Superior temporal gyrus (tissue), 1 donor: ENCODE measurements at regions not wholly inside any gene's neighbourhood (a gene's known extent, or its start where the extent isn't known, plus 50 kb on each side); places are given as distances from the start of the nearest gene placed in this dataset.
"Not testable (repeated sequence)": the region's sequence is repeated elsewhere in the genome, so short reads cannot be mapped to it uniquely, and the experiment has no call there.

Experiments used
- DNase-seq: peaks from one replicate; pipeline ENCODE4 v3.0.0-alpha.2; 2016; ENCODE audit errors: extremely low spot score

DNA sequence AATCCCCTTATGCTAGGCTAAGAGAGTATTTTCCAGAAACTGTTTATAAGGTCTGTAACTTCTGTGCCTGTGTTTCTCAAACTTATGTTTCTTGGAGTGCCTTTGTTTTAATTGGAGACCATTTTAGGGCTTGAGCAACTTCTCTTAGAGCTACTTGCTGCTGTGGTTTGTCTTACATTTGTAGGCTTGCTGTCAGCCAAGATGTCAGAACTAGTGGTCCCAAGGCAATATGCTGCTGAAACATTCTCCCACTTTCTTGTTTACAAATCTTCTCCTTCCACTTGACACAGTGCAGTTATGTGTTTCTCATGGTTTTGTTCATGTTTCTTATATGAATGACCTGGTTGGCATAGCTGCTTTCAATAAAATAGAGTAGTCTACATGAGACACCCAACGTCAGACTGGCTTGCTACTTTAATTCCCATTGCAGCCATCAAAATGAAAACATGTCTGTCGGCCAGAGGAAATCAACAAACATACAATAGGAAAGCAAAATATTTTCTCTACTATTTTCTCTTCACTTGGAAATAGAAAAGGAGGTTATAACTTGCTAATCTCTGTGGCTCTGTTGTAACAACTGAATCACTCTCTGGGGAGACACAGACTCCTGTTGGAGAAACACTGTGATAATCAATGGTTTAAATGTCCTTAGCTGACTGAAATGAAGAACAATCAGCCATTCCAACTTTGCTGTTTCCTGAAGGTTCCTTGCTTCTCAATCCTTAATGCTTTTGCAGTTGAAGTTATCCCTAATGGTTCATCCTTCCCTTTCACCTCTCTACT, 426.4 kb downstream of the PDGFC start:
- DNase-seq: no peak

DNA sequence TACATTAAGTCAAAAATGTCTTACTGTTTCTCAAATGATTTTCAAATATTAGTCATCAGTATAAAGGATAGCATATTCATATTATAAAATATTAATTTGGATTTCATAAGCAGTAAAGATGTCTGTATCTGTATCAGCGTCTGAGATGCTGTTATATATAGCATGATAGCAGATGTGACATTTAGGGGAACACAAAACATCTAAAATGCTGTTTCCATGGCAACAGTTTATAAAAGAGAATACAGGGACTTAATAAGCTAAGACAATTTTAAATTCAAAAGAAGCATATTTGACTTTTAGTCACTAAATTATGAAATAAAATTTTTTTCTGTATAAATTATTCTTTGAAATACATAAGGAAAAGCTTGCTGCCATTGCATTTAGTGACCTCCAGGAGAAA, 432.2 kb downstream of the PDGFC start:
- no peak for DNase-seq

DNA sequence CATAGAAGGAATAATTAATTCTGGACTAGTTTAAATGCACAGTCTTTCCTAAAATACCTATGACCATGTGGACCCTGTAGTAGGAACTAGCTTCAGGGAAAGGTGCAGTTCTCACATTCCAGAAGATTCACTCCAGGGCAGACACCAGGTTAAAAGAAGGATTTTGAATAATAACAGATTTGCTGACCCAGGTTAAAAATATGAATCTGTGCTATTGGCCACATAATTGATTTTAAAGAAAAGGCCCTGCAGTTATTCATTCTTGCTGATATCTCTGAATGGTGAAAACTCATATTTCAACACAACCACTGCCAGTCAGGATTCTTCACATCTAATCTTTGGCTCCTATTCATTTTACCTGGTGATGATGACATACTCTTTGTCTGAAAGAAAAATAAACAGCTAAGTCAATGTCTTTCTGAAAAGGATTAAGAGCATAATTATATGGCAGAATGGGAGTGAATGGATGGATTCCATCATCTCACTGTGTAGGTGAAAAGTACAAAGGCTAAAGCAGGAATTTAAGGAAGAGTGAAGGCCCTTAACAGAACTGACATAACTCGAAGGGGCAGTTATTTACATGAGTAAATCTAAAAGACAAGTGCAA, 432.8 kb downstream of the PDGFC start:
- DNase-seq: no peak

DNA sequence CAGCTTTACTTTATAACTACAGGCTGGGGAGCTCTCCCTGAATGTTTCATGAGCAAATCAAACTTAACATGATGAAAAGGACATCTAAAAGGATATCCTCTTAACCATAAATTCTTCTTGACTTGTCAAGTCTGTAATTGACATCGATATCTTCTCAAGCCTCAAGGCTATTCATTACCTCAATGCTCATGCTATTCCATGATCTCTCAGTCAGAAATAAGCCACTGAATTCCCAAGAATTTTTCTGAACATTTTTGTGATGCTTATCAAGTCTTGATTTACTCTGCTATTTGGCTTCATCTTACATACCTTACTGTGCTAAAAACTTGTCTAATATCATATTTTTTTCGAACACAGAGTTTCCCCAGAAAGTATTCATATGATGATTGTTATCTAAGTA, 433.4 kb downstream of the PDGFC start:
- DNase-seq: no peak

DNA sequence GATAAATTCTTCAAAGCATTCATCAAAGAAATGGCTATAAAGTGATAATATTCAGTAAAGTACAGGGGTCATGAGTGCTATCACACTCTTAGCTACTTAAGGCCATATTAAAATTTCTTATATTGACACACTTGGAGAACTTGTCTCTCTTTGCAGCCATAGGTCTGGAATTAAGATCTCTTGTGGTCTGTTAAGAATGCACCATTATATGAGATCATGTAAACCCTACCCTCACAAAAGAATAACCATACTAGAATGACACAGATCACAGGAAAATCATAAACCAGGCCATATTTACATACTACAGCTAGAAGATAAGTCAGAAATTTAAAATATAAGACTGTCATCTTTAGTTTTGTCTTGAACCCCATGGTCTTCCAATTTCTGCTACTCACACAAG, 434.3 kb downstream of the PDGFC start:
- no peak for DNase-seq

DNA sequence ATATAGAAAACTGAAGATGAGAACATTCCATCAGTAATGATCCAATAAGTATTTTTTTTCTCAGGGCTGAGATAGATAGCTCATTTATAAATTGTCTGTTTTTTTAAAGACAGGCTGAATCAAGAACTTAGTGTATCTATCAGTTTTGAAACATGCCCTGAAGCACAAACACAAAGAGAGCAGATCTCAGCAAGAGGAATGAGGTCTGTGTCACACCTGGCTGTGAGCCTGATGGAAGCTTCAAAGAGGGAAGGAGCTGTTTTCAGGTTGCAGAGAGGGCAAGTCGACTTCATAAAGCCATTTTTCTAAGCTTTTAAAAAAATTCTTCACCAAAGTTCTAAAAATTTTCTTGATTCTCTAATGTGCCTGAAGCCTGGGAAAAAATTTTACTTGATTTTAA, 434.9 kb downstream of the PDGFC start:
- no peak for DNase-seq

DNA sequence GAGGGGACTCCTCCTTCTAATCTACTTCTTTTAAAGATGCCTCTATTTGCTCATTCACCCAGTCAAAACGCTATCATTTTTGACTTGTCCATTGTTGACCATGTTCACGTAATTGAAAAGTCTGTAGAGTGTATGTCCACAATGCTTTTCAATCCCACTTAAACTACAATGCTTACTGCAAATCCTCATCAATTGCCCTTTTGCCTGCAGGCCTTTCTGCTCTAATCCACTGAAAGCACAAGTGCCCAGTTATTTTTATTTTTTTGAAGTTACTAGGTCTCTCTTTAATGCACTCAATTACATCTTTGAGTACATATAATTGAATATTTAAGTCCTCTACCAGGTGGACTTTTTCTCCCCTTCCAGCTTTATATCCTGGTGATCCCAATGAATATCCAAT, 437.4 kb downstream of the PDGFC start:
- no peak for DNase-seq

DNA sequence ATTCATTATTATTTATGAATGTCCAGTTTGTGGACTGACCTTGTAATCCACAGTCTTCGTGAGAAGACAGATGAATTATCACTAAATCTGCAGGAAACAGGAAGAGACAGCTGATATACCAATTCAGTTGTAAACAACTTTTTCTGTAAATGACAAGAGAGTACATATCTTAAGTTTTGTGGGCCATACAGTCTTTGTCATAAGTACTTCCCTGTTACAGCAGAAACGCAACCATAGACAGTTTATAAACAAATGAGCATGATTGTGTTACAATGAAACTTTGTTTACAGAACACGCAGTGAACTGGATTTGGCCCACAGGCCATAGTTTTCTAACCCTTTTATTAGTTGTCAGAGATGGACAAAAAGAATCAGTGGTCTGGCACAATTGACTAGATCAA, 443.4 kb downstream of the PDGFC start:
- DNase-seq: no peak

DNA sequence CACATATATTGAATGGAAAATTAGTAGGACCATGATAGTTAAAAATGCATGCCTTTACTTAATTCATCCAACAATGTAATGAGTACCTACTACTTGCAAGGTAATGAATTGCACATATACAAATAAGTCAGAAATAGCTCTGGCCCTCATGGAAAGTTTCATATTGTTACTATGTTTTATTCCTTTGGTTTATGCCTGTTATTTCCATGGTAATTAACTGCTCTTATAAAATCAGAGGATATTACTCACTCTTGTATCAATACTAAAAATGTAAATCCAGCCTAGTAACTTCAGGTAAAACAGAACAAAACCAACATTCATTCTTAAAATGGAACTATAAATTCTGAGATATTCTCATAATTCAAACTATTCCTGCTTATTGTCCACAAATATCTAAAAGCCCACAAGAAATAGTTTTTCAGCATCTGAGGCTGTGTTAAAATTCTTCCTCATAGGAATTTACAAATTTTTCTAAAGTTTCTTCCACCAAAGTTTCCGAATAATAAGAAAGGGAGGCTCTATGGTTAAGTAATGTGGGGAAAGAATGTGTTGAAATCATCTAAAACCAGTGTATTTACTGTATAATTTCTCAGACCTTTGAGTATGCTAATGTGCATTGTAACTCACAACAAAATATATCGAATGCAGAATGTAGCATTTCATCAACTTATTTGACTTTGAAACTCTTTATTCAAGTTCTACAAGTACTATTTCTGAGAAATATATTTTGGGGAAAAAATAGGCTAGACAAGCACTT, 444.2 kb downstream of the PDGFC start:
- DNase-seq: no peak

DNA sequence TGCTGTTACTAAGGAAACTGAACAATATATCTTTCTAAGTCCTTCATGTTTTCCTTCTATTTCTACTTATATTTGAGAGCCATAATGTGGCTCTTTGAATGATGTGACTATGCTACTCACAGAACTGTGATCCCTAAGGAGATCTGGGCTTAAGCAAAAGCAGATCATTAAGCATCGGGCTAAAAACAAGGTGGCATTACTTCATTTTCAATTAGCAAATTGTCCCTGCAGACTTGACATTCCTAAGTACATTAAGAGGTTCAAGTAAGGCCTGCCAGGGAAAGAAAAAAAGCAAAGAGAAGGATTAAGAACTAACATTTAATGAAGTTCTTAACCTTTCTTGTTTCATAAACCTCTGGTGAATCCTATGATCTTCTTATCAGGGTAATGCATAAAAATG, 447.6 kb downstream of the PDGFC start:
- no peak for DNase-seq

DNA sequence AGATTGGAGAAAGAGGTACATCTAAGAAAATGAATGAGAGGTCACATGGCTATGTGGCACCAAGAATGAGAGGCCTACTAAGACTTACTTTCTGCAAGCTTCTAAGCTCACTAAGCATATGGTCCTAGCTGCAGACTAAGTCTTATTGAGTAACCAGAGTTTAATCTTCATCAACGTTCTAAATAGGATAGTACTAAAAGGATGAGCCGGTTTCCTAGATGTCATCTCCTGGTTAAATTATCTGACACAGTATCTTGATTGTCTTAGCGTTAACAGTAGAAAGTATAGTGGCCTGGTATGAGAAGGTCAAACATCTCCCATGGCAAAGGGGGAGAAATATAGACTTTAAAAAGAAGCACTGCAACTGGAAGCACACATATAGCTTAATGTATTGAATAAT, 448.1 kb downstream of the PDGFC start:
- no peak for DNase-seq

DNA sequence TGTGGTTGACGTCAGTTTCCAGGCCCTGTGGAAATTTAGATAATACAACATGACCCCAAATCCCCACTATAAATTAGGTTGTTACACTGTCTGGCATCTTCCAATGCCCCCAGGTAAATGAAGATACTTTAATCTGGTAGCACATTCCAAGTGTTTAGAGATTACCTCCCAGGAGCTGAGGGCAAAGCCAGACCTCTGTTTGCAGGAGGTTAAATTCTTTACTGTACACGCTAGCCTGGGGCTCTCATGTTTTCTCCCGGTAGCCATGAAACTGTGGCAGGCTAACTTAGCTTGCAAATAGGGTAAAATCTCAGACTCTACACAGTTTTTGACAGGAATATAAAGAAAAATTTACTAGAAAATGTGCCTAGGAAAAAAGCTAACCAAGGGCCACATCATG, 450.0 kb downstream of the PDGFC start:
- DNase-seq: no peak

DNA sequence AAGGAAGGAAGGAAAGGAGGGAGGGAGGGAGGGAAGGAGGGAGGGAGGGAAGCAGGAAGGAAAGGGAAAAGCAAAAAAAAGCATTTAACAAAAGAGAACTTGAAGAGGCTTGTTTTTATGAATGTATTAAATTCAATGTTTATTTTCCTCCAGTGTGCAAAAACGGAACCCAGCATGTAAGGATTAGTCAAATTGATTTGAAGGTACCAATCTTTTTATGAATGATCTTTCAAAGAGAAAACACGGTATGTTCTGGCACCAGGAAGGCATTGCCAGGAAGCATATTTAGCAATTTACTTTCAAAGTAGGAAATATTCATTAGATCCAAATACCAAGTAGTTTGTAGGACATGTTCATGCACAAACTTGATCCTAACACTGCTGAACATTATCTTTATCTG, 453.6 kb downstream of the PDGFC start:
- DNase-seq: no peak

DNA sequence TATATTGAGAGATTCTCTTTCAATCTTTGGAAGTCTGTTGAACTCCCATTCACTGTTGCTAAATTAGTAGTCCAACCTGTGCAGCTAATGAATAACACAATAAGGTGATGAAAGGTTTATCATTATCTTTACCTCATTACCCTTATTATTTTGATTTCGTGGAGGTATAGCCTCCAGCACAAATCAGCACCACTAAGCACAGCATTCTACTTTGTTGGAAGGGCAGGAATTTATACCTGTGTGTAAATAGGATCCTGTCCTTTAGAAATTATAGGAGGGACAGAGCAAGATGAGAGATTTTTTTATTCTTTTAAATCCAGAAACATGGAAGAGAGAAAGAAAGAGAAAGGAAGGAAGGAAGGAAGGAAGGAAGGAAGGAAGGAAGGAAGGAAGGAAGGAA, 454.1 kb downstream of the PDGFC start:
- no peak for DNase-seq

DNA sequence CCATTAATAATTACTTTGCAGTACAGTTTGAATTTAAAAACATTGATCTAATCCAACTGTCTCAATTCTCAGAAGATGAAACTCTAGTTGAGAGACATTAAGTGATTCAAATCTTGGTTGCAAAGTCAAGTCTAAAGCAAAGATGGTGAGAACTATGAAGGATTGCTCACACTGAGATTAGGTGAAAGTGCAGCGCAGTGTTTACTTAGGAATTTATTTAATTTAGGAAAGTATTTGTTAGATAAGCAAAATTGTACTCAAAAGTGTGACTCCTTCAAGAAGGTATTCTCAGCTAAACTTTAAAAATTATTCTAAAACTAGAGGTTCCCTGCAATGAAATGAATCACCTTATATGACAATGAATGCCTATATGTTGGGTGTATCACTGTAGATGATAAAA, 454.9 kb downstream of the PDGFC start:
- no peak for DNase-seq

DNA sequence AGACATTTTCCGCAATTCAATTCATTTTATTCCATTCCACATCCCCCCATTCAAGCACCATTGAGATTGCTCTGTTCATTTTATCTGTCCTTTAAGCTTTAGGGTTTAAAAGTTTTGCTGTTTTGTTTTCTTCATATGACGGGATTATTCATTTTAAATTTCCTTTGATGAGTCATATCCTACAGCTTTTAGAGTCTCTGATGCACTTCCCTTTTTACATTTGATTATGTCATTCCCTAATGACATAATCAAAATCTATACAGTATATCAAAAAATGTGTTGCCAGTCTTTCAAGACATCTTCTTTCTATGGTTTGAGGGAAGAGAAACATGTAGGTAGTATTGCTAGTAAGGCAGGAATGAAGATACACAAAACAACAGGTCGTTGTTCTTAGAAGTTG, 456.3 kb downstream of the PDGFC start:
- no peak for DNase-seq

DNA sequence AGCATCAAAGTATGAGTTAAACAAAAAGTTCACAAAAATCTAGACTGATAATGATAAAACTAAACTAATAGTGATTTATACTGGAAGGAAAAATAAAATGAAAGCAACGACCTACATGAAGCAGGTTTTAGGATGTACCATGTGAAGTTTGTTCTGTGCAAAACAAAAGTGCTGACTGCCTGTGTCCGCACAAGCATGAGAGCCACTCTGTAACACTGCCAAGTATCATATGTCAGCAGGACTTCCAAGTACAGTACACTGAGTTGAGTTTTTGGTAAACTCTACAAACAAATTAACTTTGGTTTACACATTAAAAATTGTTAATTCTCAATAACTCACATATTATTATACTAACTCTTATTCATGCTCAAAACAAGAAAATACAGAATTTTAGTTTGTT, 459.0 kb downstream of the PDGFC start:
- DNase-seq: no peak

DNA sequence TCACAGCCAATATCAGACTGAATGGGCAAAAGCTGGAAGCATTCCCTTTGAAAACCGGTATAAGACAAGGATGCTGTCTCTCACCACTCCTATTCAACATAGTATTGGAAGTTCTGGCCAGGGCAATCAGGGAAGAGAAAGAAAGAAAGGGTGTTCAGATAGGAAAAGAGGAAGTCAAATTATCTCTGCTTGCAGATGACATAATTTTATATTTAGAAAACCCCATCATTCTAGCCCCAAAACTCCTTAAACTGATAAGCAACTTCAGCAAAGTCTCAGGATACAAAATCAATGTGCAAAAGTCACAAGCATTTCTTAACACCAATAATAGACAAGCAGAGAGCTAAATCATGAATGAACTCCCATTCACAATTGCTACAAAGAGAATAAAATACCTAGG, 461.7 kb downstream of the PDGFC start:
- not testable (repeated sequence) for DNase-seq

DNA sequence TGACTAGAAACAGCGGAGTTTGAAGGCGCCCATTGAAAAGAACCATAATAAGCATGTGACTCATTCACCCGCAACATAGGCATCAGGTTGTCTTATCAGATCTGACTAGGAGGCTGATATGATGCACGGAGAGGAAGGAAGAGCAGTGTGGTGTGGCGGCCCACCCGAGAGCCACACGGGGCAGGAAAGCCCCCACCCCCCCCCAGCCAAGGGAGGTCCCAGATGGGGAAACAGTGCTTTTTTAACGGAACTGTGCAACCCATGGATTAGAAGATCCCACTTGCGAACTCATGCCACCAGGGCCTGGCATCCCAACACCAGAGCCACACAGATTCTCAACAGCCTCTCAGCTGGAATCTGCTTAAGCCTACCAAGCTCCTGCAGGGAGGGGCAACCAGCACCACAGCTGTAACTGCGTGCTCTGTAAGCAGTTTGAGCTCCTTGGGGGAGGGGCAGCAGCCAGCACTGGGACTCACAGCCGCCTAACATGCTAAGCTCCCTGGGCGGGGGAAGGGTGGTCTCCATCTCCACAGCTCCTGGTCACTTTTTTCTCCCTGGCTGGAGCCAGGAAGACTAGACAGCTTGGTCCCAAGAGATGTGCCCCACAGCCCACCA, 466.2 kb downstream of the PDGFC start:
- DNase-seq: no peak

DNA sequence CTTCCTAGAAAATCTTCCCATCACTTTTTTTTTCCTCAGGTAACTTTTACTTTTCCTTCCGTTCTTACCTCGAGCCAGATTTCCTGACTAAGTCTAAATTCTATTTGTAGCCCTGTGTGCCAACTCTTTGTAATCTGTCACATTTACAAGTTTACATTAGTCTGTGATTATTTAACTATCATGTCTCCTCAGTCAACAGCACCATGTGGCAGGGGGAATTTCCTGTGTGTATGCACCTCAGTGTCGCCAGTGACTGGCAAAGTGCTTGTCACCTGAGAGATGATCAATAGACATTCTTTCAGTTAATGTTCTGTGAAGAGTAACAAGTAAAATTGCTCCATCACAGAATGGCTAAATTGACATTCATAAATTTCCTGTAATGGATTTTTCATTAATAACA, 468.5 kb downstream of the PDGFC start:
- no peak for DNase-seq

DNA sequence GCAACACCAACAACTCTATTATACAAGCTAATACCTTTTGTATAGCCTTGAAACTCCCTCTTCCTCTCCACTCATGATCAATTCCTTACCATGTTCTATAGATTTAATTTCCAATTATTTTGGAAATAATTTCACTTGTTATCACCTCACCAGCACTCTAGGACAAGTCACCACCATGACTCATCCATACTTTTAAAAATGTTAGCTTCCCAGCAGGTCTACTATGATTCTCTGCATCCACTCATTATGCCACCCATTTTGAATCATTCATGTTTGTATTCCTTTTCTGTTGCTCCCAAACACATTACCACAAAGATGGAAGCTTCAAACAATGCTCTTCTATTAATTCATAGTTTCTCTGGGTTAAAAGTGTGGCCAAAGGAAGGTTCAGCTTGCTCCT, 469.6 kb downstream of the PDGFC start:
- no peak for DNase-seq

DNA sequence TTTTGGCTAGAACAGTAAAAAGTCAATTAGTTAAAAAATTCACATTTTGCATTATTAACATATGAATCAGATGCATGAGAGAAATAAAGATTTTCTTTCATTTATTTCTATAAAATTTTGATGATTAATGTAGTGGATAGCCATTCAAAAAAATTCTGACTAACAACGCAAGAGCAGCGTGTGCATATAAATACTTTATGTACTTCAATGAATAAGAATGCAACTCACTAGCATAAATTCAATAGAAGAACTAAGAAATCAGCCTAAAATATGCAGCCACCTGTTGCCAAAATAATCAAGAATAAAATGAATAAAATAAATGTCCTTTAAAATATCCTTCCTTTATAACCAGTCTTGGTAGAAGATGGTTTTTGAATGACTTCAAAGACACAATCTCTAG, 471.9 kb downstream of the PDGFC start:
- no peak for DNase-seq

DNA sequence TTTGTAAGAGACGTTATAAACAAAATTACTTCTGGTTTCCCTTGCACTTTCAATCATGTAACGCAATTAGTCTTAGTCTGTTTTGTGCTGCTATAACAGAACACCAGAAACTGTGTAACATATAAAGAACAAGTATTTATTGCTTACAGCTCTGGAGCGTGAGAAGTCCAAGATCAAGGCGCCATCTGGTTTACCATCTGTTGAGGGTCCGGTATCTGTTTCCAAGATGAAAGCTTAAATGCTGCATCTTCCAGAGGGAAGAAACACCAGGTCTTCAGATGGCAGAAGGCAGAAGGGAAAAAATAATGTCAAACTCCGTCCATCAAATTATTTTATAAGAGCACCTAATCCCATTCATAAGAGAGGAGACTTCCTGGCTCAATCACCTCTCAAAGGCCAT, 474.1 kb downstream of the PDGFC start:
- no peak for DNase-seq
